ENCODE measurements at regions not wholly inside any gene's neighbourhood (a gene's known extent, or its start where the extent isn't known, plus 50 kb on each side); places are given as distances from the start of the nearest gene placed in this dataset.

- no peak for ATAC-seq
These were observed 527.6 kb downstream of the CD83 start for GRCh38 chr6:14645221-14645620.

DNA sequence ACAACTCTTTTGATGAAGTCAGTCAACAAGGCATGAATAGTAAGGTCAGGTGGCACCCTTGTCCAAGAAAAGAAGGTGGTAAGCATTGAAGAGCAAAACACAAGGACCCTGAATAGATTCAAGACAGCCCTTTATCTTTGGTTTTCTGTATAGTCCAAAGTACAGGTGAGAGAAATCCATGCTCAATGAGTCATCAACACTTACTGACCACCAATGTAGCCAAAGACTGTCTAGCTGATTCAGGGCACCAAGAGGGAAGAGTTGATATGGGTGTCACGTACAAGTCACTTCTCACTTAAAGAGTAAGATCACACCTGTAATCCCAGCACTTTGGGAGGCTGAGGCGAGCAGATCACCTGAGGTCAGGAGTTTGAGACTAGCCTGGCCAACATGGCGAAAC lies 528.3 kb downstream of the CD83 start:
- ATAC-seq, result no peak

GRCh38 chr6:14646371-14646770 lies 528.8 kb downstream of the CD83 start:
- ATAC-seq, result no peak

GRCh38 chr6:14647357-14647756 lies 529.8 kb downstream of the CD83 start:
- no peak for ATAC-seq

DNA sequence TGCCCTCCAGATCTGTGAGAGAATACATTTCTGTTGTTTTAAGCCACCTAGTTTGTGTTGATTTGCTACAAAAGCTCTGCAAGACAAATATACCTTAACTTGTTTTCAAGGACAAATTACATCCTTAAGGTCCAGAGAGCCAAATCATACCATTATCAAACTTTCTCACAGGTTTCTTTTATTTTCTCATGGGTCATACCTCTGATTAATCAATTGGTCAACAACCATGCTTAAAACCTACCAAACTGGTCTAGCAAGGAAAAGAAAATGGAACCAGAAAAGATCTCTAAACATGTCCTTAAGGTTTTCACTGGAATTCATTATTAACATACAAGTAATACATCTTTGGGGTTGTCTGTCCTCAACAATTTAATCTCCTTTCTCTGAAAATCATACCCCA lies 535.0 kb downstream of the CD83 start:
- ATAC-seq, result no peak

DNA sequence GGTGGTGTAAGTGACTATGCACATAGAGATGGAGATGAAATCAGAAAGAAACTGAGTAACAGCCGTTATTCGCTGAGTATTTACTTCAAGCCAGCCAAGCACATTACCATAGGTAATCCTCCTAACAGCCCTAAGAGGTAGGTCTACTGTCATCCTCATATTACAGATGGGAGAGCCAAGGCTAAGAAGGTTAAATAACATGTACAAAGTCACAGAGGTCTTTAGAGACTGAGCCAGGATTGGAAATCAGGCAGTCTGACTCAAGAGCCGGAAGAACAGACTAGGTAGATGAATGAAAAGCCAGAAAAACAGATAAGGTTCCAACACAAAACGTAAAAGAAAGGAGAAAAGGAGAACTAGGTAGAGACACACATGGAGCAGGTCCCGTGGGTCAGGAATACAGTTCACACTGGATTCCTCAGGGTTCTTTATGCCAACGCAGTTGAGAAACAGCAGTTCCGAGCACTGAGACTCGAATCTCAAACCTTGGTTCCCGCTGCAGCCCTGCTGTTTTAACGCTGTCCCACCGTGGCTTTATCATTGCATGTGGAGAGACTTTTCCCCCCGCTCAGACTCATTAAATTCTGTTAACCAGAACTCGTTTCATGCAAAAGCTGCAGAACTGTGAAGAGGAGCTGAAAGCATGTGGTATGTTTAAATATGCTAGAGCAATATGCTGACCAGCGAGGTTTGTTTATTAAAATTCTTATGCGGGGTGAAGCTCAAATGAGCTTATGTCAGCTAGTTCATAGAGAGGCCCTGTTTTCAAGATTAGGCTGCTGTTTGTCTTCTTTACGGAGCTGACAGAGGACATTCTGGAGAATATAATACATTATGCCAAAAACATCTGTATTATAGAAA lies 537.9 kb downstream of the CD83 start:
- no peak for ATAC-seq

GRCh38 chr6:14656078-14656521 lies 538.5 kb downstream of the CD83 start:
- ATAC-seq, result no peak

- ATAC-seq, result no peak
These were observed 539.1 kb downstream of the CD83 start for GRCh38 chr6:14656649-14657048.

DNA sequence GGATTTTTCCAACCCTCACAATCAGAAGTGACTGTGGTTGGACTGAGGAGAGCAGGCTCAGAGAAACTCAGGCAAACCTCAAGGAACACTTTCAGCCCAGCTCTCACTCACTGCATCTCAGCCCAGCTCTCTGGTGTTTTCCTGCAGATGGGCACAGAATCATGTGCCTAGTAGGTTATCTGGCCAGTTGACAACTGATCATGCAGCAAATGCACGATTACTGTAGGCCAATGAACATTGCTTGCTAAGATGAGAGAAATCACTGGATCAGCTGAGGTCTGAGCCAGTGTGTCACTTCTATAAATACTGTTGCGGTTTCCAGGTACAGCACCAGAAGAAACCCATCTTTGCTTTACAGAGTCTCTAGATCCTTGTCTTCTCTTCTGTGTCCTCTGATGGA lies 540.5 kb downstream of the CD83 start:
- no peak for ATAC-seq

- no peak for ATAC-seq
These were observed 541.5 kb downstream of the CD83 start for GRCh38 chr6:14658886-14659561.

GRCh38 chr6:14659841-14660240 lies 542.3 kb downstream of the CD83 start:
- no peak for ATAC-seq

DNA sequence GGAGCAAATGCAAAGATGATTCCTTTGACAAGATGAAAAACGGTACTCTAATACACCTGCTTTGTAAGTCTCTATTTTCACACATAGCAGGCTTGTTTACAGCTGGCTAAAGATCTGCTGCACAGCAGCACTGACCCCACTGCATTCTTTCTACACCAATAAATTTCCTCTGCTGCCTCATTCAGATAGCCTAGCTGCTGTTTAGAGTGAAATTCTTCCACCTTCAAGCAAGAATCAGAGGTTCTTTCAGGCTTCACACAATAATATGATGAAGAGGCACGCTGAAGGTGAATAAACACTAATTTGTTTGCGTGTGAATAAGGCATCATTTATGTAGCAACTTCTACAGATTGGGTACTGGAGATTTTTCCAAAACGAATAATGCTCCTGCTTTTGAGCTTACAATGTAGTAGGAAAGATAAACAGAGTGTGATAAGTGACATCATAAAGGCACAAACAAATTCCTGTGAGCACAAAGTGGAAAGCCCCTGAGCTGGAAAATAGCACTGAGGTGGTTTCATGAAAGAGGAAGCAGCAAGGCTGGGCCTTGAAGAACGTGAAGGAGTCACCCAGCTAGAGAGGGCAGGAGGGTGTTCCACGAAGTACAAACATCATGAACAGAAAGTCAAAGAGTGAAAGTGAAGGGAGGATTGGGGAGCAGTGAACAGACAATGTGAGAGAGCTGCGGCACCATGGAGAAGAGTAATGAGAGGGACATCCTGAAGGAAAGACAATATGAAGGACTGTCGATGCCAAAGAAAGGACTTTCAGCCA lies 543.4 kb downstream of the CD83 start:
- ATAC-seq, result peak; percentile 50

GRCh38 chr6:14661691-14662090 lies 544.1 kb downstream of the CD83 start:
- ATAC-seq, result no peak

GRCh38 chr6:14664112-14664601 lies 546.6 kb downstream of the CD83 start:
- ATAC-seq, result peak; percentile 27

DNA sequence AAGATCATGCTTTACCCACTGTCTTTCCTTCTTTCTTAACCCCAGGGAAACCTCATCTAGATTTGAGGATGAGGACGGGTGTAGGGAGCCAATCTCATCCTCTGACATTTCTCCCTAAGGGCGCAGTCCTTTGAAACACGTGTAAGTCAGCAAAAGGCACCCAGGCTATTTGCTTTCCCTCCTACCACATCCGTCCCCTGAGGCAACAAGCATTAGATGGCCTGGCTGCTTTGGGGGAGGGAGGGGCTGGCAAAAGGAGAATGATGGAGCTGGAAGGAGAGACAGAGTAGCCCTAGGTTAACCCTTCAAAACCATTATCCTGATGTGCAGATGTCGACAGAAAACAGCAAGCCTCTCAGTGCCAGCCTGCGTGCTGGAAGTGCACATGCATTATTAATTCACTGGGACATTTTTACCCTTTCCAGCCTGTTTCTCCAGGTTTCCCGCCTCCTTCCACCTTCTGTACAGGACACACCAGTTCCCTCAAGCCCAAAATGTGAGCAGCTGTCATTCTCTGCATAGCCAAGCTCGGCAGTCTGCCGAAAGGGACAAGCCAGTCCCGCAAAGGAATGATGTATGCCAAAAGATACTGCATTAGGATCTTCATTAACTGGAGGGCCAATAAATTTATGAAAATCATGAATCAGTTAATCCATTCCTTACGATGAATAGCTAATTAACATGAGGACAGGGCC lies 547.2 kb downstream of the CD83 start:
- no peak for ATAC-seq

DNA sequence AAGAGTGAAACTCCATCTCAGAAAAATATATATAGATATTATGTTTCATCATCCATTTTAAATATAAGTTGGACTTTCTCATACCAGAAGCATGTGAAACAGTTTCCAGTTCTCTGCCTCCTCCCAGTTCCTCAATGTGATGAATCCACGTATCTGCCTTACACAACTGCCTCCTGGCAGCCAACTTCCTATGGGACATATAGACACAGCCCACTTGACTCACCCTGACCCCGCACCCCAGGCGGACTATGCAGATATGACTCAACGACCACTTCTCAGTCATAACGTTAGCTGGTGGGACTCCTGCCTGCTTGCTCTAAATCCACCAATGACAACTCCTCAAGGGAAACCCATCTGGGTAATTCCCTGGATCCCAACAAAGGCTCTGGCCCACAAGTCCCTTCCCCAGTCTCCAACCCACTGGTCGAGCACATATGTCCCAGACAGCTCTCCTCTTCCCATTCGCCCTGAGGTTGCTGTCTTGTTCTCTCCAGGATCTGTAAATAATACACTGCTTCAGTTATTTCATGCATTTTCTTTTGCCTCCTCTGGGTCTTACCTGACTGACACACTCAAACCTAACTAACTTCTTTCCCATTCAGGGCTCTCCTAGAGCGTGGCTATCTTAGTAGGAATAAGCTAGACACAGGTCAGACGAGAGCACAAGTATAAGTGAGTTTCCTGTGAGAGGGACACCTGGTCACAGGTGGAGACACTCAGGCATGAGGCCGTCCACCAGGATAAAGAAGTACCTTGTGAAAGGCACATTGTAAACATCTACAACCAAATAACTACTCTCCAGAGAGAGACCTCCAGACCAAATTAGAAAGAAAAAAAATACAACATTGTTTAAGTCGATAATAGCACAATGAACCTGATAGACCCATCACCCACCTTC lies 548.5 kb downstream of the CD83 start:
- peak; percentile 55 for ATAC-seq

DNA sequence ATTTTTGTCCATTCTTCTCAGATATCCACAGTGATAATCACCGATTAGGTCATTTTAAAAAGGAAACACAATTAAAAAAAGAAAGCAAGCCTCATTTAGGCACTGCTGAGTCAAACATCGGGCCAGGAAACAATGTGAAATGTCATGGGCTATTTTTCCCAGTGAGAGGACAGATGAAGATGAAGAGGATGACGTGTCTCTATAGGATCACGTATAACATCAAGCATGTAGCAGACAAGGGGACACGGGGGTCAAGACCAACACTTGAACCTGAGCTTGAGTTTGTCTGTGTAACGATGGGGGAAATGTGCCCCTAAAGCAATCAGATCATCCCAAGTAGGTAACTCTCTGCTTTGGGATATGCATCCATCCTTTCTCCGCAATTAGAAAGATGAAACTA lies 553.2 kb downstream of the CD83 start:
- ATAC-seq, result no peak

DNA sequence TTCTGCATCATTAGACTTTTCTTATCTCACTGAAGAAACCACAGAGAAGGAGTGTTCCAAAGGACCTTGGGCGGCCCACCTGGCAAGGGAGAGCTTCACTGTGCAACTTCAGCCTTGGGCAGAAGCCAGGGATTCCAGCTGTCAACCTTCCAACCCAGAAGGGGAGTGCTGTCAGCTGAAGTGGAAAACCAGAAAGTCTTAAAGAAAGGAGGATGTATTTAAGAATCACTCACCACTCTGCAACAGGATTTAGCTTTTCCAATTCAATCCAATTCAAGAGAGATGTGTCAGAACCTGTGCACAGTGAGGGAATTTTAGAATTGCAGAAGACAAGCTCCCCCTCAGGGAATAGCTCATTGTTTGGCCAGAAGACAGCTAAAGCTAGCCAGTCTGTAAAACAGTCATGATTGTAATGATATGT lies 553.7 kb downstream of the CD83 start:
- peak; percentile 81 for ATAC-seq

DNA sequence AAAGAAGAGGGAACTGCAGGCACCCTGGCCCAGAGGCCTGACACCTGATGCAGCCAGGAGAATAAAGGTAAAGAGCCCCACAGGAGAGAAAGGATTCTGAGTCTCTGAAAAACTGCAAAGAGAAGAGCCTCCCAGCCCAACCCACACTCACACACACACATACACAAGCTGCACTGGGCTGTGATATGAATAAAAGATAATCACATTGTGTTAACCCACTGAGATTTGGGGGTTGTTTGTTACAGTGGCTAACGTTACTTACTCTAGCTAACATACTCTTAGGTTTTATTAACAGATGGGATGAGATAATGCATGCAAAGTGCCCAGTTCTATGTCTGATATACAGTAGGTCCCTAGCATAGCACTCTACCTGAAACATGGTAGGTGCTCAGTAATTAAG lies 554.4 kb downstream of the CD83 start:
- no peak for ATAC-seq

DNA sequence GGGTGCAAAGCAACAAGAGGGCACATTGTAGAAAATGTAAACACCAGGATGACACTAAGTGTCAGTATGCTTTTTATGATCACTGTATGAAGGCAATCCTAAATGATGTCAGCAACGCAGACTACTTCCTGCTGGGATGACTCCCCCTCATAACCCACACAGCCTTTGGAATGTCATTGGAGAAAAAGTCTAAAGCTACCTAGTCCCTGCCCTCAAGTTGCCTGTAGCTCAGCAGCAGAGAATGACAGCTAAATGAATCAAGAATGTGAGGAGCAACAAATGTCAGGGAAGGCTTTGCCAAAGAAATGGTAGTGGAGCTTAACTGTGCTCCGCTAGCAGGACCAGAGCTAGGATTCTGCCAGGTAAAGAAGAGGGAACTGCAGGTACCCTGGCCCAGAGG lies 555.6 kb downstream of the CD83 start:
- ATAC-seq, result no peak

GRCh38 chr6:14674458-14674857 lies 556.9 kb downstream of the CD83 start:
- no peak for ATAC-seq

All from esophagus mucosa (tissue), 1 donor.